ENCODE measurements at regions not wholly inside any gene's neighbourhood (a gene's known extent, or its start where the extent isn't known, plus 50 kb on each side); places are given as distances from the start of the nearest gene placed in this dataset.
A peak's percentile ranks its signal among the peaks of the same experiment; 100 is the strongest.

GRCh38 chr11:134755535-134755934 is 343.5 kb upstream of the B3GAT1 start:
- Mint-ChIP-seq H3K4me1 (ENCODE audit: unreplicated experiment) (no peaks in the 10 kb centered on the region), H3K9me3 (no peaks in the 10 kb centered on the region), H3K4me3 (no peak overlapping the region), H3K36me3 (no peaks in the 10 kb centered on the region), H3K27me3 (peaks cover 22% of the 10 kb centered on the region), H3K27ac (no peak overlapping the region)
- DNase-seq (ENCODE audit: extremely low spot score, unreplicated experiment): no peak
- TF ChIP-seq CTCF (conservative IDR thresholded peaks at IDR 0.05): no peak

- peaks cover 25% of the 10 kb centered on the region for H3K27me3 Mint-ChIP-seq
- H3K27ac Mint-ChIP-seq: no peak overlapping the region
- H3K36me3 Mint-ChIP-seq: no peaks in the 10 kb centered on the region
- DNase-seq (ENCODE audit: extremely low spot score, unreplicated experiment): peak; percentile 61
- H3K9me3 Mint-ChIP-seq: no peaks in the 10 kb centered on the region
- H3K4me3 Mint-ChIP-seq: no peak overlapping the region
- no peak for TF ChIP-seq CTCF (conservative IDR thresholded peaks at IDR 0.05)
- no peaks in the 10 kb centered on the region for H3K4me1 Mint-ChIP-seq (ENCODE audit: unreplicated experiment)
Observed at GRCh38 chr11:134754521-134755198, 342.6 kb upstream of the B3GAT1 start.

- DNase-seq (ENCODE audit: extremely low spot score, unreplicated experiment): peak; percentile 44
- Mint-ChIP-seq H3K36me3 (no peaks in the 10 kb centered on the region), H3K4me3 (no peak overlapping the region), H3K27ac (no peak overlapping the region), H3K4me1 (ENCODE audit: unreplicated experiment) (no peaks in the 10 kb centered on the region), H3K9me3 (no peaks in the 10 kb centered on the region), H3K27me3 (peaks cover 22% of the 10 kb centered on the region)
- no peak for TF ChIP-seq CTCF (conservative IDR thresholded peaks at IDR 0.05)
Observed at GRCh38 chr11:134753771-134754520, 341.9 kb upstream of the B3GAT1 start.

- Mint-ChIP-seq H3K4me1 (ENCODE audit: unreplicated experiment) (no peaks in the 10 kb centered on the region), H3K36me3 (no peaks in the 10 kb centered on the region), H3K27ac (no peak overlapping the region), H3K27me3 (peaks cover 25% of the 10 kb centered on the region), H3K9me3 (no peaks in the 10 kb centered on the region), H3K4me3 (no peak overlapping the region)
- peak; percentile 42 for DNase-seq (ENCODE audit: extremely low spot score, unreplicated experiment)
- no peak for TF ChIP-seq CTCF (conservative IDR thresholded peaks at IDR 0.05)
Observed at GRCh38 chr11:134752964-134753770, 341.1 kb upstream of the B3GAT1 start.

- no peak overlapping the region for H3K27ac Mint-ChIP-seq
- no peak for TF ChIP-seq CTCF (conservative IDR thresholded peaks at IDR 0.05)
- peak; percentile 53 for DNase-seq (ENCODE audit: extremely low spot score, unreplicated experiment)
- no peaks in the 10 kb centered on the region for H3K9me3 Mint-ChIP-seq
- no peak overlapping the region for H3K4me3 Mint-ChIP-seq
- H3K27me3 Mint-ChIP-seq: peaks cover 25% of the 10 kb centered on the region
- H3K36me3 Mint-ChIP-seq: no peaks in the 10 kb centered on the region
- no peaks in the 10 kb centered on the region for H3K4me1 Mint-ChIP-seq (ENCODE audit: unreplicated experiment)
Observed at GRCh38 chr11:134752526-134752925, 340.5 kb upstream of the B3GAT1 start.

All from type B pancreatic cell (in vitro differentiated cells).